Adrenal gland (tissue), 5 donors: ENCODE measurements at regions not wholly inside any gene's neighbourhood (a gene's known extent, or its start where the extent isn't known, plus 50 kb on each side); places are given as distances from the start of the nearest gene placed in this dataset.

Experiments used
- CTCF ChIP-seq, 6 experiments: fragments of 450-650 bp in 4 of 6; fragments of 200-600 bp in 2 of 6; sonication (generic) in 1 of 6; IDR thresholded peaks; 1 replicate in 5 of 6; 2 replicates in 1 of 6; pipeline versions ENCODE4 v1.5.1 to v1.8.0; 2016 to 2021; ENCODE audit warnings: antibody characterized with exemption in 6 of 6, mild to moderate bottlenecking in 2 of 6, moderate library complexity in 1 of 6
- POLR2A ChIP-seq, 2 donors: fragments of 450-650 bp; IDR thresholded peaks; one replicate each; pipeline ENCODE4 v1.6.1; 2017; ENCODE audit warnings: antibody characterized with exemption in 2 of 2, mild to moderate bottlenecking in 2 of 2, moderate library complexity in 1 of 2
- donor health status: DM: no; HTN: no; CAD: no.

- TF ChIP-seq CTCF (IDR thresholded peaks at IDR 0.05) (no peak), POLR2A (IDR thresholded peaks at IDR 0.05) (no peak)
These were observed 50.3 kb upstream of the DPH5 start for GRCh38 chr1:101075926-101076325.
